GM19023 (cell line): ENCODE measurements at regions not wholly inside any gene's neighbourhood (a gene's known extent, or its start where the extent isn't known, plus 50 kb on each side); places are given as distances from the start of the nearest gene placed in this dataset.
"Not testable (repeated sequence)": the region's sequence is repeated elsewhere in the genome, so short reads cannot be mapped to it uniquely, and the experiment has no call there.

Experiments
- ATAC-seq: cut with Tn5 transposase; IDR thresholded peaks from one replicate; pipeline ENCODE4 v1.9.1; 2021; ENCODE audit warnings: mild to moderate bottlenecking, moderate library complexity; ENCODE audit not compliant: unreplicated experiment

DNA sequence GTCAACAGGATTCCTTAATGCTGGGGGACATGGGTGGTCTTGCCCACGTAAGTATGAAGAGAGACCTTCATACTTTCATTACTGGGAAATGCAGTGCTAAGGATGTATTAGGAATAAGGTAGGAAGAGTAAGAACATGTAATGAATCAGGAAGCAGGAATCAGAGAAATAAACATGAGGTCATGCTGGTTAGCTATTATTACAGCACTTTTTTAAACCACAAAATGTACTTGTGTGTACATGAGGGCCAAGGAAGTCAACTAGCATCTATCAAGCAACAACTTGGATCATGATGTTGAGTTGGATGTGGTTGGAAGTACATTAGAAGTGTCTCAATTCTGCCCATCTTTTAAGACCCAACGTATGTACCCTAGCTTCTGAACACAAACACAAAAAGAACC is 63.5 kb upstream of the E2F3 start:
- ATAC-seq, result no peak

DNA sequence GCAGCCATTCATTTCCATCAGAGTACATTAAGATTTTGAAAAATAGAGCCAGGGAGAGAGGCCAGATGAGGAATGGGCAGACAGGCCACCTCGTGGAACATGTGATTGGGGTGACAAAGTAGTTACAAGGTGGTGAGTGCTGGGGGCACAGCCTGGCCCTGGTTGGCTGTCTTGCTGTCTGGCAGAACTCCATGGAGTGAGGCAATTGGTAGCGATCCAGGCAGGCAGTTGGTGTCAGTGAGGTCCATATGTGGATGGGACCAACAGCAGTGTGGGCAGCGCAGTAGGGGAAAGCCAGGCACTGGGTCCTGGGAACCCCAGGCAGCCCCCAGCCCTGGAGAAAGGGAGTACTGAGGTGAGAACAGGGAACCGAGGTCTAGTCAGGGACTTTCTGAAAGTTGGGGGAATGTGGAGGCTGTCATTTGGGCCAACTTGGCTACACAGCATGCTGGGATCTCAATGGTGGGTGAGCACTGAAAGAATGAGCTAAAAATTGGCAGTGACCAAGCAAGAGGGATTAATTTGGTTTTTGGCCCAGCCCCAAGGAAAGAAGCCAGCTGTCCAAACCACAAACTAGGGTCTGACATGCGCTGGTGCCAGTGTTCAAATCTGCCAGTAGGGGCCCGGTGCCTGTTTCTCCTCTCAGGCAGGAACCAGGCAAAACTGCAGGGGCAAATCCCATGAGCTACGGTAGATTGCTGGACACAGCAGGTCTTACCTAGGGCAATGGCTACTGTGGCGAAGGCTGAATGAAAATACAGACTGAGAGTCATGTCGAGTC is 61.4 kb upstream of the E2F3 start:
- no peak for ATAC-seq

DNA sequence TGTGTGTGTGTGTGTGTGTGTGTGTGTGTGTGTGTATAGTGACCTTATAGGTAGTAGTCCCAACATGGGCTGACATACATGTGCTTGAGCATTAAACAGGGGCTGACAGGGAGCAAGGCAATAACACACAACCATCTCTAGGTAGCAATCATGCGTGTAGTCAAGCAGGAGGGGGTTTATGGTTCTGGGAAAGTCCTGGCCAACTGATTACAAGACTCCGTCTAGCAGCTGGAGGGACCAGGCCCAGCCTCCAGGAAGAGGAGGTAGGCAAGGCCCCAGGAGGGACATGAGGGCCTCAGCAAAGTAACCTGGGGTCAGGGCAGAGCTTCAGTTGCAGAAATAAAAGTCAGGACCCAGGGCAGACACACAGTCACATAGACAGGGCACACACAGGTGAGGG is 60.6 kb upstream of the E2F3 start:
- ATAC-seq, result no peak

DNA sequence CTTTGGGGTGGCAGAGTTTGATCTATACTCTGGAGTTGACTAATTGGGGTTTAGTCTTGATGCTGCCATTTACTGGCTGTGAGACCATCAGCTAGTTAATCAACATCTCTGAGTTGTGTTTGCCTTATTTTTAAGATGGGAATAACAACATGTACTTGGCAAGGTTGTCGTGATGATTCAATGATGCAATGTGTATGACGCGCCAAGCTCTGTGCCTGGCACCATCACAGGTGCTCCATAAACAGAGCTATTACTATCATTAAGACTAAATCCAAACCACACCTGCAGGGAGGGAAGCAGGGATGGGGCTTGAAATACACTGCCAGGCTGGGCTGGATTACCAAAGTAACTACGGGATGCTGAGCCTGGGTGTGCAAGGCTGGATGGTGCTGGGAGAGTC is 60.1 kb upstream of the E2F3 start:
- ATAC-seq, result no peak

DNA sequence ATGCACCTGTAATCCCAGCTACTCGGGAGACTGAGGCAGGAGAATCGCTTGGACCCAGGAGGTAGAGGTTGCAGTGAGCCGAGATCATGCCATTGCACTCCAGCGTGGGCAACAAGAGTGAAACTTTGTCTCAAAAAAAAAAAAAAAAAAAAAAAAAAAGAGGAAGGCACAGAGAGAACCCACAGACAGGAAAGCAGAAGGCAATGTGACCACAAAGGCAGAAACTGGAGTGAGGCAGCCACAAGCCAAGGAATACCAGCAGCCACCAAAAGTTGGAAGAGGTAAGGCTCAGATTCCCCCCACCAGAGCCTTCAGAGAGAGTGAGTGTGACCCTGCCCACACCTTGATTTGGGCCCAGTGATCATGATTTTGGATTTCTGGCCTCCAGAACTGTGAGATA is 54.7 kb upstream of the E2F3 start:
- ATAC-seq, result not testable (repeated sequence)

DNA sequence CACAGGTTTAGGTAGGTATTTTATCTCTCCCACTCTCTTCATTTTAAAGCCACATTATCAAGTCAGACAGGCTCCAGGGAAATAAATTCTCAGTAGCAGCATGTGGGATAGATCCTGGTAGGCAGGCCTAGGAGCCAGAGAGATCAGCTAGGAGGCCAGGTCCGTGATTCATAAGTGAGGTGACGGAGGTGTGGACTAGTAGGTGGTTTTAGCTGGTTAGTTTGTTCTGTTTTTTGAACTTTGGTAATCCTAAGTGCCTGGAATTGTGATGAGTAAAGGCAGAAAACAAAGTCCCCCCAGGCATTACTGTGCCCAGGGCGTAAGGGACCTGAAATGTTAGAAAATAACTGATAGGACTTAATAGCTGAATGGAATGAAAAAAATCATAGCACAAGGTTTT is 53.6 kb upstream of the E2F3 start:
- no peak for ATAC-seq

DNA sequence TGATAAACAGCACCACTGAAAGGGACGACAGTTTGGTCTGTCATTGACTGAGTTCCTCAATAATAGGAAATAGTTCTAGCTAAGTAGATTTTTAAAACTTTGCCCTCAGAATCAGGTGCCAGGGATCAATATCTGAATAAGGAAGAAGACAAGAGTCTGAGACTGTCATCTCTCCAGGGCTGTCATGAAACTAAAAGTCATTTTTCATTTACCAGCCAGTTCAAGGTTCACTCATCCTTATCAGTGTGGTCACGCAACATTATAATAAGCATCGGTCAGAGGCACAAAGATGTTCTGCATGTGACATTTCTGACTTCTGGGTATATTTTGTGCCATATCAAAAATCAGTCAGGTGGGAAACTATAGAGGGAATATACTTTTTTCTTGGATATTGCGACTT is 52.5 kb upstream of the E2F3 start:
- no peak for ATAC-seq

DNA sequence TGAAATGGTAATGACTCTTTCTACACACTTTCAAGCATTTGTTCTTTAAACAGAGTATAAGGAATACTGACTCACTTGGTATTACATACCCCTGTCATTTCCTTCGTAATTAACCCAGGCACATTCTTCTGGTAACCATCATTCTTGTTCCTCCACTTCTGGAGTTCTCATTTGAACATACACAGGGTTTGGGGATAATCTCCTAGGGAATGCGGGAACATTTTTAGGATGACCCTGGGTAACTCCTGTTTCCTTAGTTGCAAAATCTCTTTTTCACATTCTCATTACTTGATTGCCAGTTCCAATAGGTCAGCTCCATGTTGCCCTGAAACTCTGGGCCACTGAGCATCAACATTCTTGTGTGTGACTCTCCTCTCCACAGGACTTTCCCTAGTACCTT is 51.5 kb upstream of the E2F3 start:
- no peak for ATAC-seq

DNA sequence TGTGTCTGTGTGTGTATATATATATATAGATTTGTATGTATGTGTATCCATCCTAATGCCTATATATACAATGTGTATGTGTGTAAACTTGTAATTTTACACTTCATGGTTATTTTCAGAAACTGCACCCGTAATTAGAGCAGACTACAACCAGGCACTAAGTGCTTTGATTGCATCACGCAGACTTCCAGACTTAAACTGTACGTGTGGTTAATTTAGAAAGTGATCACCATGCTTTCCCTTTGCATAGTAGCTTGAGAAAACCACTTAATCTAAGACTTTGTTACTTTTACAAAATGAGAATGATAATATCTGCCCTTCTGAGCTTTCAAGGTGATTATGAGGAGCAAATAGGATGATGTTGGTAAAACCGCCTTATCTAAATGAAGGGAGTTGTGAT is 50.1 kb upstream of the E2F3 start:
- ATAC-seq, result no peak
